ENCODE measurements at regions not wholly inside any gene's neighbourhood (a gene's known extent, or its start where the extent isn't known, plus 50 kb on each side); places are given as distances from the start of the nearest gene placed in this dataset.

GRCh38 chr11:19374151-19374569 lies 133.4 kb upstream of the E2F8 start:
- H3K4me3 ChIP-seq (replicated peaks in 1 of 3; ENCODE audit: insufficient read depth in 1 of 3, low read depth in 1 of 3, low read length in 3 of 3), result no peak overlapping the region
- ChIA-PET POLR2A (no interaction called here), CTCF (interaction anchor here (0.7 to 1.5 kb wide), 6 partner anchors 9 to 179 kb away, joined by 3 to 6 read pairs (median 4); no protein-coding TSS in a partner anchor)
- DNase-seq (ENCODE audit: low read depth, low spot score) (peak; percentile 77), FAIRE-seq (peak; percentile 78)
- no peaks in the 10 kb centered on the region for H3K9me3 ChIP-seq (replicated peaks; ENCODE audit: control insufficient read depth, insufficient read depth, low read length)
- H3K9me1 ChIP-seq (replicated peaks; ENCODE audit: control insufficient read depth, extremely low read depth, insufficient read depth, low read length), result no peaks in the 10 kb centered on the region
- H3K4me2 ChIP-seq (ENCODE audit: insufficient read depth, low read length), result peak overlapping the region; percentile 14
- no peaks in the 10 kb centered on the region for H3K27me3 ChIP-seq (ENCODE audit: control insufficient read depth in 2 of 2, insufficient read depth in 2 of 2, low read length in 2 of 2)
- BruUV-seq (replicated peaks), result no TSS peak
- peak; percentile 71 for TF ChIP-seq GATA2 (IDR thresholded peaks at IDR 0.05; ENCODE audit: insufficient read depth, insufficient read length, low read depth, low read length)
- no peak for TF ChIP-seq MYC (IDR thresholded peaks at IDR 0.05; ENCODE audit: low read depth, low read length)
- TF ChIP-seq CTCF (IDR thresholded peaks at IDR 0.05; ENCODE audit: extremely low read depth in 1 of 2, insufficient read depth in 1 of 2, low read depth in 1 of 2, low read length in 2 of 2), result no peak
- peak; percentile 34 for TF ChIP-seq MAX (IDR thresholded peaks at IDR 0.05; ENCODE audit: insufficient read depth, insufficient read length)
- TF ChIP-seq JUN (IDR thresholded peaks at IDR 0.05; ENCODE audit: borderline replicate concordance, insufficient read depth, insufficient read length, low read depth), result peak; percentile 67
- TF ChIP-seq FOS (IDR thresholded peaks at IDR 0.05; ENCODE audit: borderline replicate concordance, insufficient read depth, low read length), result peak; percentile 95
- peak; percentile 59 for TF ChIP-seq POLR2AphosphoS5 (IDR thresholded peaks at IDR 0.05; ENCODE audit: insufficient read depth, low read depth, low read length)
- TF ChIP-seq POLR2A (IDR thresholded peaks at IDR 0.05; ENCODE audit: low read depth, low read length), result no peak
- no peak for TF ChIP-seq EZH2 (IDR thresholded peaks at IDR 0.05; ENCODE audit: borderline replicate concordance, low read depth, low read length, severe bottlenecking)
- dilution Hi-C loops (cut with MboI; ENCODE audit: extremely low pct_ligation_motif_present, low sequenced_read_pairs), result no loop called here
- no peak overlapping the region for H2AFZ ChIP-seq (ENCODE audit: low read depth, low read length)
- H3K27ac ChIP-seq (ENCODE audit: insufficient read depth, low read depth, low read length), result peak overlapping the region; percentile 57
- no peaks in the 10 kb centered on the region for H3K36me3 ChIP-seq (ENCODE audit: control insufficient read depth in 2 of 2, extremely low read depth in 1 of 2, insufficient read depth in 2 of 2, low read length in 2 of 2)
- H3K79me2 ChIP-seq (ENCODE audit: control insufficient read depth, insufficient read depth, low read length), result no peaks in the 10 kb centered on the region
- H3K4me1 ChIP-seq (ENCODE audit: control insufficient read depth, extremely low read depth, insufficient read depth, low read length), result peaks cover 45% of the 10 kb centered on the region
- intact Hi-C loops (cut with micrococcal nuclease), result loop anchor here (5.0 kb wide), 2 partner anchors 223 to 648 kb away; no protein-coding TSS in a partner anchor
- peak overlapping the region; percentile 10 for H3K9ac ChIP-seq (replicated peaks; ENCODE audit: extremely low read depth, insufficient read depth, low read length)
- H4K20me1 ChIP-seq (replicated peaks; ENCODE audit: control insufficient read depth, extremely low read depth, insufficient read depth, low read length), result no peaks in the 10 kb centered on the region

All from endothelial cell of umbilical vein (primary cell).